Hematopoietic multipotent progenitor cell treated with erythropoietin and hydrocortisone succinate and interleukin-3 and kit ligand, for 4 days (in vitro differentiated cells): ENCODE measurements at regions not wholly inside any gene's neighbourhood (a gene's known extent, or its start where the extent isn't known, plus 50 kb on each side); places are given as distances from the start of the nearest gene placed in this dataset.
A peak's percentile ranks its signal among the peaks of the same experiment; 100 is the strongest.

Experiments
- DNase-seq: peaks from one replicate; pipeline ENCODE4 v3.0.0-alpha.2; 2015

- DNase-seq: no peak
Observed at GRCh38 chr20:17810062-17810631, 110.4 kb downstream of the BANF2 start.

GRCh38 chr20:17809362-17810061, 109.7 kb downstream of the BANF2 start:
- DNase-seq: no peak

- no peak for DNase-seq
Observed at GRCh38 chr20:17808782-17809181, 109.0 kb downstream of the BANF2 start.

- DNase-seq: no peak
Observed at GRCh38 chr20:17808357-17808756, 108.6 kb downstream of the BANF2 start.

- no peak for DNase-seq
Observed at GRCh38 chr20:17807651-17808050, 107.9 kb downstream of the BANF2 start.

- DNase-seq: no peak
Observed at GRCh38 chr20:17806739-17807441, 107.1 kb downstream of the BANF2 start.

GRCh38 chr20:17806107-17806506, 106.3 kb downstream of the BANF2 start:
- no peak for DNase-seq

- DNase-seq: no peak
Observed at GRCh38 chr20:17803765-17804164, 104.0 kb downstream of the BANF2 start.

GRCh38 chr20:17799575-17800227, 99.9 kb downstream of the BANF2 start:
- DNase-seq: peak; percentile 83

- no peak for DNase-seq
Observed at GRCh38 chr20:17798601-17799000, 98.8 kb downstream of the BANF2 start.

GRCh38 chr20:17797579-17797978, 97.8 kb downstream of the BANF2 start:
- no peak for DNase-seq

GRCh38 chr20:17797161-17797560, 97.4 kb downstream of the BANF2 start:
- no peak for DNase-seq

- DNase-seq: no peak
Observed at GRCh38 chr20:17796091-17796563, 96.4 kb downstream of the BANF2 start.

GRCh38 chr20:17795501-17796071, 95.8 kb downstream of the BANF2 start:
- DNase-seq: peak; percentile 96

- no peak for DNase-seq
Observed at GRCh38 chr20:17795003-17795402, 95.2 kb downstream of the BANF2 start.

- no peak for DNase-seq
Observed at GRCh38 chr20:17794400-17794799, 94.6 kb downstream of the BANF2 start.

- no peak for DNase-seq
Observed at GRCh38 chr20:17793986-17794385, 94.2 kb downstream of the BANF2 start.

- DNase-seq: no peak
Observed at GRCh38 chr20:17790296-17790695, 90.5 kb downstream of the BANF2 start.

- no peak for DNase-seq
Observed at GRCh38 chr20:17787816-17788215, 88.0 kb downstream of the BANF2 start.

- DNase-seq: no peak
Observed at GRCh38 chr20:17786221-17786718, 86.5 kb downstream of the BANF2 start.
